ENCODE measurements at regions not wholly inside any gene's neighbourhood (a gene's known extent, or its start where the extent isn't known, plus 50 kb on each side); places are given as distances from the start of the nearest gene placed in this dataset.

DNA sequence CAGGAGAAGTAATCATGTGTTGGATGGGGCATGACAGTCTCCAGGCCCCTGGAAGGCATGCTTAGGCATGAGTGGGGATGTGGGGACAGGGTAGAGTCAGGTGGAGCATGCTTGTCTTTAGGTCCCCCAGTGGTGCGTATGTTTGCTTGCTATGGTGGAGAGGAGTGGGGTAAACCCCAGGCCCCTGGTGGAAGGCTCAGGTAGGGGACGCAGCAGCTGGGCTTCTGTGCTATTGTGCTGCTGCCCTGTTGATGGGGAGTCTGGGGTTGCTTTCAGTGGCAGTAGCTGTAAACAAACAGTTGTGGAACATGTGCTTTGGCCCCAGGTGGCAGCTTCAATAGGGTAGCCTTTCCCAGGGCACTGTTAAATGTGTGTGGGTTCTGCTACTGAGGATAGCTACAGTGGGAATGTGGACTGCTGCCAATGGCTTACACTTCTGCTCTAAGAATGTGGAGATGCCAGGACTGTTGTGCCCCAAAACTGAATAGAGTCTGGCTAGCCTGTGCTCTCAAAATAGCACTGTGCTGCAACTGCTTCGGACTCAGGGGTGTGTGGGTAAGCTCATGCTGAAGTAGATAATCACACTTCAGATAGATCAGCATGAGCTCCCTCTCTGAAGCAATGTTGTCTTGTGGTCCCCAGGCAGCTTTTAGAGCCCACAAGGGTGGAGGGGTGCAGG is 1257.3 kb downstream of the DIAPH3 start:
- TF ChIP-seq CTCF (IDR thresholded peaks at IDR 0.05; ENCODE audit: low read depth, low read length, poor library complexity, severe bottlenecking) (no peak), EZH2phosphoT487 (IDR thresholded peaks at IDR 0.05; ENCODE audit: borderline replicate concordance, low read length) (no peak)

Measured in DOHH2 (cell line).